ENCODE measurements at regions not wholly inside any gene's neighbourhood (a gene's known extent, or its start where the extent isn't known, plus 50 kb on each side); places are given as distances from the start of the nearest gene placed in this dataset.

DNA sequence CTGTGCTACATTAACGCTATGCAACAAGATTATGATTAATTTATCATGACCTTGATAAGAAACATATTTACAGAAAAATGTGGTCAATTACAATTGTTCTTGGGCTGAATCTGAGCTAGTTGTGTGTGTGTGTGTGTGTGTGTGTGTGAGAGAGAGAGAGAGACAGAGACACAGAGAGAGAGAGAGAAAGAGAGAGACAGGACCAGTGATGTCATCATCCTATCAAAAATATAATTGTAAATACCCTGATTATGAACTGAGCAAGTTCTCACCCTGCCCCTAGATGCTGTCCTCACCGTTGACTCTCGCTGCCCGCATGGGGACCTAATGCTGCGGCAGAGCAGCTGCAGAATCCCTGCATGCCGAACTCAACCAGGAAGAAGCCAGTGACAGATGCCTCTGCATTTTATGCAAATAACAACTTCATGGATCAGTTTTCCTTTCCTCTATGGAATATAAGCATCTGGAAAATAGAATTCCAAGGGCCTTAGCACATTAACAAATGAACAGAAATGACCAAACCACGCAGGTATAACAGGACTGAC lies 512.5 kb downstream of the PLCL1 start:
- no peak for DNase-seq
- WGBS, 4 donors: 76 to 87% (median 78%) methylated on average over 7 of the region's 7 CpGs

GRCh38 chr2:198315791-198316630 lies 511.6 kb downstream of the PLCL1 start:
- Histone ChIP-seq H3K27me3 (peaks cover 15% of the 10 kb centered on the region), H3K4me3 (no peak overlapping the region), H3K36me3 (replicated peaks in 1 of 2) (no peaks in the 10 kb centered on the region), H3K4me1 (replicated peaks in 1 of 2) (no peaks in the 10 kb centered on the region), H3K9me3 (replicated peaks in 1 of 3) (no peaks in the 10 kb centered on the region), H3K27ac (no peak overlapping the region)
- no peak for DNase-seq
- TF ChIP-seq POLR2A (IDR thresholded peaks at IDR 0.05): no peak
- TF ChIP-seq CTCF (IDR thresholded peaks at IDR 0.05): no peak
- WGBS, 4 donors: 67 to 77% (median 74%) methylated on average over 4 of the region's 4 CpGs
- intact Hi-C loops (cut with DNase I): loop anchor here in 1 of 2 donors (10.0 kb wide), 1 partner anchor 1169 kb away; no protein-coding TSS in a partner anchor

More for the DNA sequence above, 512.5 kb downstream of the PLCL1 start:
- Histone ChIP-seq H3K4me3 (no peak overlapping the region), H3K27ac (no peak overlapping the region), H3K9me3 (replicated peaks in 1 of 3) (no peaks in the 10 kb centered on the region), H3K36me3 (replicated peaks in 1 of 2) (no peaks in the 10 kb centered on the region), H3K4me1 (replicated peaks in 1 of 2) (no peaks in the 10 kb centered on the region), H3K27me3 (peaks cover 19% of the 10 kb centered on the region)
- no peak for TF ChIP-seq CTCF (IDR thresholded peaks at IDR 0.05)
- TF ChIP-seq POLR2A (IDR thresholded peaks at IDR 0.05): no peak
- intact Hi-C loops (cut with DNase I): loop anchor here in 1 of 2 donors (10.0 kb wide), 1 partner anchor 1168 kb away; no protein-coding TSS in a partner anchor

DNA sequence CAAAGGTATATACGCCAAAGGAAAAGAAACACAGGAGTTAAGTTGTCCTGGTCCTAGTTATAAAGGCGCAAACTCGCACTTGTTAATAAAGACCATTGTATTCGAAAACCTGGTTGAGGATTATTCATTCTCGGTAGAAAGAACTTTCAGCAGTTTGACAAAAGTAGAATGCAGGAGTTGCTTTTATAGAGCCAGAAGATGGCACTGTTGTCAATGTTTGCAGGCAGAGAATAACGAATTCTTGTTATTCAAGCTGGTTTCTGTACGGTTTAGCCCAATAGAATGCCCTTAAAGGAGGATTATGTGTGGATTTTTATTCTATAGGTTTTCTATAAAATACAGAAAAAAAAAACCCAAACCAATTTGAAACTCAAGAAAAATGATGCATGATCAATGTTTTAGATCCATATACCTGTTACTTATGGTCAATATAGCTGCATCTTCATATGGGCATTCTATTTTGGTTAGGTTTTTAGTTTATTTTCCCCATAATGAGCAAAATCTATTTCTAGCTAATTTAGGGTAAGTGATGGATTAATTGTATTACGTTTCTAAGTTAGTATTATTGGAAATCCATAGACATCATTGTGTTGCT lies 510.3 kb downstream of the PLCL1 start:
- WGBS, 4 donors: 4 to 9% (median 5%) methylated on average over 8 of the region's 8 CpGs

More for the DNA sequence above, 510.3 kb downstream of the PLCL1 start:
- no peak overlapping the region for H3K27ac ChIP-seq
- no peaks in the 10 kb centered on the region for H3K4me1 ChIP-seq (replicated peaks in 1 of 2)
- no peaks in the 10 kb centered on the region for H3K9me3 ChIP-seq (replicated peaks in 1 of 3)
- H3K4me3 ChIP-seq: no peak overlapping the region
- no peaks in the 10 kb centered on the region for H3K36me3 ChIP-seq (replicated peaks in 1 of 2)
- peaks cover 15% of the 10 kb centered on the region for H3K27me3 ChIP-seq
- intact Hi-C loops (cut with DNase I): loop anchor here in 1 of 2 donors (10.0 kb wide), 1 partner anchor 1170 kb away; no protein-coding TSS in a partner anchor
- peak in 1 of 7 donors; percentile 19 for DNase-seq
- no peak for TF ChIP-seq POLR2A (IDR thresholded peaks at IDR 0.05)
- peak; percentile 29 to 65 (median 54) for TF ChIP-seq CTCF (IDR thresholded peaks at IDR 0.05)
